ENCODE measurements at regions not wholly inside any gene's neighbourhood (a gene's known extent, or its start where the extent isn't known, plus 50 kb on each side); places are given as distances from the start of the nearest gene placed in this dataset.

GRCh38 chr20:11212272-11212671, 538.5 kb upstream of the JAG1 start:
- no peak for DNase-seq (ENCODE audit: low read depth)

DNA sequence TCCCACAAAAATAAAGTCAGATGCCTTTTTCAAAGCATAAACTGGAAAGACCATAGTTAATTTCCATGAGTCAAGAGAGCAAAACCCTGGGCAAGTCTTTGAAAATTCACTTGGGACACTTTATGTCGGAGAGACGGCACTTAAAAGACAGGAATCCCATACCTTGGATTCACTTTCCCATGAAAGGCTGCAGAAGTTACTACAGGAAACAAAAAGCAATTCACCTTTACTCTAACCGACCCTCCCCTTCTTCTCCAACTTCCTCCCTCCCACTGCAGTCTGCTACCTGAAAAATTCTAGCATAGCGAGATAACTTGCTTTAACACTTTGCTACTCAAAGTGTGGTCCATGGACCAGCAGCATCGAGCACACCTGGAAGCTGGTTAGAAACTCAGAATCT, 539.1 kb upstream of the JAG1 start:
- no peak for DNase-seq (ENCODE audit: low read depth)

DNA sequence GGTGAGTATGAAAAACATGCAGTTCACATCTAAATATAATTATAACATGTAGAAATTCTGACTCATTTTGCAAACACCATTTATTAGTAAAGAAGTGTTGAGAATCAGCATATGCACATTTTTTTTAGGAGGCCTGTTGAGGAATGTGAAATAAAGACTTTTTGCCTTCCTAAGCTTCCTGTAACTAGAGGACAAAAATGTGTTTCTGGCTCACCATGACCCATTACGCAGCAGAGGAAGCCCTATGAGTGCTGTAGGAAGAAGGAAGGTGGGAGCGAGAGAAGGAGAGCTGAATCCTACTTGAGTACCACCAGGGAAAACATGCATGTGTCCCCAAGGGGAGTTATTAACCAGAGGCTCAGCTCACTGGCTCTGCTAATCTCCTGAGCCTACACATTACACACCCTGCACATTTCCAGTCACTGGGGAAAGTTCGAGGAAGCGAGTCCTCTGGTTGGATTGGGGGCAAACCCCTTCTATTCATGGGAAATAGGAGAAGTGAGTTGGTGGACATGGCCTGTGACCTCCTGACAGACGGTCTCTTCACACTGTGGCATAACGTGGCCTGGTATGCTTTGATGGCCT, 540.5 kb upstream of the JAG1 start:
- DNase-seq (ENCODE audit: low read depth): no peak

DNA sequence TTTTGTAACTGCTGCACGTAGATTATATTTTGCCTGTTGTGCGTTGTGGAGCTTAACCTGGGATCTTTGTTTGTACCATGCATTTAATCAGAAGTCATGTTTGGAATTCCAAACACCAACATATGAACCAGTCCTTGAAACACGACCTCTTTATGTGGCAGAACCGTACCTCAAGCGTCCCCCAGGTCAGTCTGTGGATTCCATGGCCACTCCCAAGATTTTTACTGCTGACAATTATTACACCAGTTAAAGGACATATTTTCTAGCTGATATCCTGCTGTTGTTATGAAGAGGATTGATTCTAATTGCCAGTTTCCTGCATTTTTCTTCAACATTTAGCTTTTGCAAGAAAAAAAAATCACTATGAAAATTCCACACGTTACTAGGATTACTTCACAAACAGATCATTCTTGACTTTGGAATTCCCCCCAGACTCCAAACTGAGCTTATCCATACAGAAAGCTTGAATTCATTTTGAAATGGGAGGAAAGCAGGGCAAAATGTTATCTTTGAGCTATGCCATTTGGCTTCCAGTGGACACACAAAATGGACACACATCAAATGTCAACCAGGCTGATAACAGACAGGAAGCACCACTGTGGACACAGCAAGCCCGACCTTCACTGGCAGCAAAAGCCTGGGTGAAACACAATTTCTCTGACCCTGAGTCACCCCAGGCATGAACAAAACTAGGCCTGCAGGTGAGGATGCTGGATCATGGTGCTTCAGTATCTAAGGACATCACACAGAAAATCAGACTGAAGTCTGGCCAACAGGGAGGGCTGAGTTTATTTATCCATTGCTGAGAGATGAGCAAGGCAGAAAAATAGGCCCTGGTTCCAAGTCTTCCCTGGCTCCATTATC, 542.9 kb upstream of the JAG1 start:
- DNase-seq (ENCODE audit: low read depth): peak; percentile 36

DNA sequence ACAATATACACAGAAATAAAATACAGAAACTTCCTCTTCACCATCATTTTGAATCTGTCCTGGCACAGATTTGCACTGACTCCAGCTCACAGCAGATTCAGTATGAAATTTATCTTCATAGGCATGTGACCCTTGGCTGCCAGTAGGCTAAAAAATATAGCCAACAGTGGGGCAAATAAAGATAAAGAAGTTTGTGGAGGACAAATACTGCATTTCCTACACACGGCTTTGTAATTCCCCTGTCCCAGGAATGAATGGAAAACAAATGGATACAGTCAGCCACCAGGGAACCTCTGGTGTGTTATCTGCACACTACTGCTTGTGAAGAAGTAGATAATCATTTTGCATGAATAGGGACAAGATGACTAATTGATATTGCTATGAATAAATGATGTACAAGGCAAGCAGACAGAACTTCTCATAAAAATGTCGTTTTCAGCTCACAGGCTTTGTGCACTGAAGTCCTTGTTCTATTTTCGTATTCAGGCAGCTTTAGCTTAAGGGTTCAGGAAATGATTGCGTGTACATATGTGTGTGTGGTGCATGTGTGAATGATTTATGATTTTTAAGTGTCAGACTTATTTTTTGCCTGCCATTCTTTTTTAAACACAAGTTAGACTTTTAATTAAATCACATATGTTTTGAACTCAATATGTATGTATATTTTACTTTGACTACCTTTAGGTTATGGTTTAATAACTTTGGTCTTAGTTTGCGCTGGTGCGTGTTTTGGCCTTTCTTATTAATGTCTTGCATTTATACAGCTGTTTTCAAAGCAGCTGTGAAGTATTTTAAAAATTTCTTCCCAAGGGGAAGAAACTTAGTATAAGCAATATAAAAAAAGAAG, 543.8 kb upstream of the JAG1 start:
- DNase-seq (ENCODE audit: low read depth): peak; percentile 21

GRCh38 chr20:11218173-11218680, 544.4 kb upstream of the JAG1 start:
- no peak for DNase-seq (ENCODE audit: low read depth)

DNA sequence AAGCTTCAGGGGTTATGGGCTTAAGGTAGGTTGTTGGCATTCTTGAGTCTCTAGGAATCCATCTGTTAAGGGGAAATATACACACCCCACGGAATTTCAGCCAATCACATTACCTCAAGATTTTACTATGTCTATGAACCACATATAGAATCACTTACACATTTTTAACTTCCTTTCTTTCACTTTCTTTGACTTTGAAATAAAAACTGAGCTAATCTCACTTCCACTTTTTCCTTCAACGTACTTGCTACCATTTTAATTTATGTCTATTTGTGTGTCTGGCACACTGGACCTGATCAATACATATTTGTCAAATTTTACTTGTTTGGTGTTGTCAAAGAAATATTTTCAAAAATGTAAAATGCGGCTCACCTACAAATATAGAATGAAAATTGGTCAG, 545.4 kb upstream of the JAG1 start:
- no peak for DNase-seq (ENCODE audit: low read depth)

DNA sequence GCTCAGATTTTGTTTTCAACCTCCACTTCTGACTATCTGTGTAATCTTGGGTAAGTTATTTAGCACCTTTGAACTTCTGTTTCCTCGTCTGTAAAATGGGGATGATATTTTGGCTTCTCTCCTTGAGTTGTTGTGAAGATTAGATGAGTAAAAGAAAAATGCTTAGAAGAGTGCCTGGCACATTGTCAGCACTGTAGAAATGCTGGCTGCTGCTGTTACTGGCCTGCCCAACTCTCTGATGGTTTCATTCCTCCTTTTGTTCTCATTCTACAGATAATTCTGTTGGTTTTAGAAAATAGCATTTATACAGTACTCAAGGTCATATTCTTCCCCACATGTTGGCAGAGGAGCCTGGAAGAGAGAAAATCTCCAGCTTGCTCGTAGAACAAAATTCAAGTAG, 547.2 kb upstream of the JAG1 start:
- DNase-seq (ENCODE audit: low read depth): no peak

DNA sequence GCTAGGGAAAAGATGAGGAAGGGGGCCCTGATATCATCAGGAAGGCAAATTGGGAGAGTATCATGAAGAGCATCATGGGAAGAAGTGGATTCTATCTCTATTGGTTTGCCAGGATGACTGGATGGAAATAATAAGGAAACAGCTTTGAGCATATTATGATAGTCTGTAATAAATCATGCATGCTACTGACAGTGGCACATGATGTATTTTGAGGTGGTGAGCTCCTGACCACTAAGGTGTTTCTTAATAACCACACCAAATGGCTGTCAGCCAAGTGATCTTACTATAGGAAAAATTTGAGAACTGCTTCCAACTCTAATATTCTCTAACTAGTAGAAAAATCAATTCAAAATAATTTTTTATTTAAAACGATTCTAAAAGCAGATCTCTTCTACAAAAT, 548.4 kb upstream of the JAG1 start:
- peak; percentile 3 for DNase-seq (ENCODE audit: low read depth)

- DNase-seq (ENCODE audit: low read depth): peak; percentile 2
Measured at GRCh38 chr20:11227602-11228001, 553.8 kb upstream of the JAG1 start.

GRCh38 chr20:11229772-11230171, 556.0 kb upstream of the JAG1 start:
- DNase-seq (ENCODE audit: low read depth): peak; percentile 85

- no peak for DNase-seq (ENCODE audit: low read depth)
Measured at GRCh38 chr20:11230999-11231398, 557.2 kb upstream of the JAG1 start.

- no peak for DNase-seq (ENCODE audit: low read depth)
Measured at GRCh38 chr20:11231742-11232648, 558.2 kb upstream of the JAG1 start.

DNA sequence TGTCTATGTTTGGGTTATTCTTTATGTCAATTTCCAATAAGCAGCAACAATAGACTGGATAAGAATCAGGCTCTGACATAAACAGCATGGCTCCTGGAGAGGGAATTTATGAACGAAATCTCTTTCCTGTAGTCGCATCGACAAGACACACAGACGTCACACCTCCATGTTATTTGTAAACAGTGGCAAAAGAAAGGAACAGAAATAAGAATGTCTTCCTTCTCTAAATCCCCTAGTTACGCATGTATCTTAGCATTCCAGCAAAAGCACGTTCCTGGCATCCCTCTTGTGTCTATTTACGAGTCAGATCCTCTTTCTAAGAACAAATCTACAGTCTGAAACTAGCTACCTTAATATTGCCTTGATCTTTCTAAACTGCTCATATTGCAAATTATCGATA, 559.1 kb upstream of the JAG1 start:
- DNase-seq (ENCODE audit: low read depth): peak; percentile 20

DNA sequence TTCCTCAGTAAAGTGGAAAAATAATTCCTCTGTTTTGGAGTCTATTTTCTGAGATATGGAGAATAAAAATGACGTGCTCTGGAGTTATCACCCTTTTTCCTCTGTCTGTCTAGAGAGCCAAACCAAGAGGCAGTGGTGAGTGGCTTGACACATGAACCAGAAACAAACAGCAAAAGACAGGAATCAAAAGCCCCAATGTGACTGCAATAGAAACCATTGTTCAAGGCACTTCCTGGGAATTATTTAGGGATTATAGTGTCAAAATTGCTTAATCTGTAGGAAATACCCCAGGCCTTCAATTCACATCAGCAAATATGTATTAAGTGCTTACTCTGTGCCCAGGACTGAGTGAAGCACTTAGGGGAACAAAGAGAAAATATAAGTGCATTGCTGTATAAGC, 560.4 kb upstream of the JAG1 start:
- DNase-seq (ENCODE audit: low read depth): peak; percentile 2

GRCh38 chr20:11234608-11235007, 560.8 kb upstream of the JAG1 start:
- DNase-seq (ENCODE audit: low read depth): no peak

DNA sequence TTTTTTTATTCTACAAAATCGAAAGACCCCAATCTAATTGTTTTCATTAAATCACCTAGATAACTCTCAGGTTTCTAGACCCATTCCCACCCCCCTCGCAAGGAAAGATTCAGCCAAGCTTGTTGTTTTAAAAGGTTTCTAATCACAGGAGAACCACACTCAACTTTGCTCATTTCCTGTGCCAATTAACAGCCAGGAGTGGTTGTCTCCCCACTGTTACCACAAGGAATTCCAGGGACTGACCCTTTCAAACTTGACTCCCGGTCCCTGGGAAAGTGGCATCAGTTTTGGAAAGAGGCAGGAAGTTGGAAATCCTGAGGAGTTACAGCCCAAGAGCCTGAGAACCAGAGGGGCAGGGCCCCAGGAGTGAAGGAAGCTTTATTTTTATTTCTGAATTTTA, 561.3 kb upstream of the JAG1 start:
- peak; percentile 29 for DNase-seq (ENCODE audit: low read depth)

DNA sequence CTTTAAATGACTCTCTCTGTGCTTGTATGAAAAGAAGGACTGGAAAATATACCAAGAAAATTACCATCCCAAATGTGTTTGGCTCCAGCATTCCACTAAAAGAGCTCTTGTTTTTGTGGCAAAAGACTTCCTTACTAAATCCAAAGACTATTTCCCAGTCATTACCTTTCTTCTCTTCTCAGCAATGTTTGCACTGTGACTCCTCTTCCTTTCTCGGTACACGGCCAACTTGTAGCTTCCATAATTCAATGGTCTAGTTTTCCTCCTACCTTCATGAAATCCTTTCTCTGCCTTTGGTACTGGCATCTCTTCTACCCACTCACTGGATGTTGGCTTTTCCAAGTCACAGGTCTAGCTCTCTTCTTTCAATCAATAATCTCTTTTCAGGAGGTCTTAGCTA, 568.5 kb upstream of the JAG1 start:
- no peak for DNase-seq (ENCODE audit: low read depth)

- no peak for DNase-seq (ENCODE audit: low read depth)
Measured at GRCh38 chr20:11245431-11245830, 571.6 kb upstream of the JAG1 start.

DNA sequence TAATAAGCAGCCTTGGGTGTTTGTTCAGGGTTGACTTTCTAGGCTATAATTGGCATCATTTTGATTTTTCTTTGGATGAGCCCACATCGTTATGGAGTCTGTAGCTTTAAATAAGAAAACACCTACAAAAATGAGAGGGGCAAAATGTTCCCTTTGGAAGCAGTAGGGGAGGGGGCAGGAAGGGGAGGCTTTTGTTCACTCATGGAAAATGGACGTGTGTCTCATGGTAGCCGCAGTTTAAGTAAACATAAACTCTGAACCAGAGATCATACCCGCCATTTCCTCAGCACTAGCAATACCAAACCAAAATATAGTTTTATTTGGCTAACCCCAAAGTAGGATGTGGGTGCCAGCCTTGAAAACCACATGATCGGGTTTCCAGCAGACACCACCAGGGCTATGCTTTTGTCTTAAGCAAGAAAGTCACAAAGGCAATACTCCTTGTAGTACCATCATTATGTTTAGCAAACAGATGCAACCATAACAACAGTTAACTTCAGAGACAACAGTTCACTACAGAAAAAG, 572.5 kb upstream of the JAG1 start:
- DNase-seq (ENCODE audit: low read depth): no peak
